HepG2 (cell line): ENCODE measurements at regions not wholly inside any gene's neighbourhood (a gene's known extent, or its start where the extent isn't known, plus 50 kb on each side); places are given as distances from the start of the nearest gene placed in this dataset.

Source experiments
- ATAC-seq: fragments of 200-7000 bp; cut with Tn5 transposase; 3 replicates; pipeline ENCODE4 v1.9.1; 2020; ENCODE audit warnings: mild to moderate bottlenecking, moderate library complexity
- BruUV-seq: library from RNA; stranded (reverse); fragments of 400-500 nt; replicated peaks from 2 replicates; lab custom pipeline; 2021; lab: Mats Ljungman, UMichigan
- CTCF ChIA-PET: fragments of 300-600 bp; formaldehyde crosslinking; extraction: SDS; loops from one replicate; lab custom pipeline; 2021; ENCODE audit warnings: low total read pairs, inconsistent platforms, low intra/inter-chr PET ratio; lab: Yijun Ruan, JAX
- POLR2A ChIA-PET: fragments of 350-600 bp; sonication (Branson Sonifier 250); formaldehyde crosslinking; loops from one replicate; lab custom pipeline; 2020; ENCODE audit warnings: antibody characterized with exemption, inconsistent platforms; lab: Yijun Ruan, JAX
- DNase-seq: peaks from one replicate; pipeline ENCODE4 v3.0.0-alpha.2; 2015; ENCODE audit warnings: low spot score
- FAIRE-seq: peaks from 3 replicates; lab custom pipeline; 2011; peaks lifted over from hg19 to GRCh38; lab: Jason Lieb, UNC
- H2AFZ ChIP-seq: one replicate; pipeline ENCODE4 v1.6.1; 2011; ENCODE audit warnings: low read length, inconsistent platforms
- H3K27ac ChIP-seq: fragments of 300-600 bp; 3 replicates; pipeline ENCODE4 v1.8.0; 2011; ENCODE audit warnings: mixed run types, mild to moderate bottlenecking, mixed read lengths, low read length, inconsistent platforms; ENCODE audit not compliant: insufficient read depth; ENCODE audit errors: extremely low read length
- H3K27me3 ChIP-seq, 2 experiments: fragments of 200-600 bp in 1 of 2; 2 replicates in 1 of 2; 3 replicates in 1 of 2; pipeline versions ENCODE4 v1.6.0 to v1.8.0; 2011; ENCODE audit warnings: low read length in 2 of 2, mild to moderate bottlenecking in 2 of 2, moderate library complexity in 2 of 2, inconsistent platforms in 1 of 2; ENCODE audit not compliant: insufficient read depth in 2 of 2, control insufficient read depth in 1 of 2
- H3K36me3 ChIP-seq, 2 experiments: fragments of 200-600 bp in 1 of 2; replicated peaks in 1 of 2; 2 replicates in 1 of 2; 3 replicates in 1 of 2; pipeline versions ENCODE4 v1.5.1 to v1.8.0; 2011; ENCODE audit warnings: low read length in 2 of 2, inconsistent platforms in 1 of 2; ENCODE audit not compliant: insufficient read depth in 2 of 2, control insufficient read depth in 1 of 2
- H3K4me1 ChIP-seq: 2 replicates; pipeline ENCODE4 v1.5.1; 2012; ENCODE audit warnings: low read length, inconsistent platforms; ENCODE audit not compliant: insufficient read depth
- H3K4me2 ChIP-seq: 2 replicates; pipeline ENCODE4 v1.6.0; 2011; ENCODE audit warnings: low read depth, low read length, inconsistent platforms
- H3K4me3 ChIP-seq, 3 experiments: fragments of 200-600 bp in 1 of 3; sonication (generic), shearing (Covaris generic) in 1 of 3; replicated peaks in 1 of 3; 2 replicates each; pipeline ENCODE4 v1.5.1; 2011 to 2016; ENCODE audit warnings: low read length in 3 of 3, inconsistent platforms in 2 of 3, low read depth in 2 of 3, mild to moderate bottlenecking in 2 of 3, control low read depth in 1 of 3, mixed read lengths in 1 of 3; ENCODE audit not compliant: insufficient read depth in 1 of 3
- H3K79me2 ChIP-seq: one replicate; pipeline ENCODE4 v1.6.1; 2011; ENCODE audit warnings: low read length, inconsistent platforms; ENCODE audit not compliant: insufficient read depth
- H3K9ac ChIP-seq: 2 replicates; pipeline ENCODE4 v1.6.0; 2011; ENCODE audit warnings: mild to moderate bottlenecking, low read depth, low read length, inconsistent platforms; ENCODE audit not compliant: insufficient read depth
- H3K9me3 ChIP-seq: 2 replicates; pipeline ENCODE4 v1.5.1; 2012; ENCODE audit warnings: mild to moderate bottlenecking, low read length
- H4K20me1 ChIP-seq: 2 replicates; pipeline ENCODE4 v1.6.0; 2011; ENCODE audit warnings: inconsistent platforms, mild to moderate bottlenecking, low read length, moderate library complexity; ENCODE audit not compliant: insufficient read depth
- ARID2 ChIP-seq: sonication (generic); formaldehyde crosslinking; IDR thresholded peaks from 2 replicates; pipeline ENCODE4 v1.8.1; 2022; ENCODE audit warnings: mild to moderate bottlenecking, missing genetic modification reagents, borderline replicate concordance
- ATF1 ChIP-seq: IDR thresholded peaks from 2 replicates; pipeline ENCODE4 v1.6.1; 2016; ENCODE audit warnings: mild to moderate bottlenecking, control low read depth
- KDM6A ChIP-seq: IDR thresholded peaks from 2 replicates; pipeline ENCODE4 v1.6.1; 2016; ENCODE audit warnings: low read depth
- KLF9 ChIP-seq: IDR thresholded peaks from 2 replicates; pipeline ENCODE4 v1.6.1; 2016; ENCODE audit warnings: low read depth
- LCORL ChIP-seq, 2 experiments: fragments of 450-650 bp in 1 of 2; sonication (generic) in 1 of 2; formaldehyde crosslinking in 1 of 2; IDR thresholded peaks; 2 replicates each; pipeline versions ENCODE4 v1.5.0 to v1.6.1; 2017 to 2020; ENCODE audit warnings: antibody characterized with exemption in 1 of 2, missing genetic modification reagents in 1 of 2
- PCBP1 ChIP-seq: fragments of 200-400 bp; formaldehyde crosslinking; IDR thresholded peaks from 2 replicates; pipeline ENCODE4 v1.6.1; 2017; ENCODE audit warnings: mild to moderate bottlenecking, low read depth, low read length, borderline replicate concordance
- ZNF749 ChIP-seq: sonication (generic); formaldehyde crosslinking; IDR thresholded peaks from 2 replicates; pipeline ENCODE4 v1.8.0; 2022; ENCODE audit warnings: mild to moderate bottlenecking, missing genetic modification reagents, moderate library complexity, borderline replicate concordance
- ZNF75D ChIP-seq: sonication (generic); formaldehyde crosslinking; IDR thresholded peaks from 2 replicates; pipeline ENCODE4 v1.8.1; 2023; ENCODE audit warnings: missing genetic modification reagents, mild to moderate bottlenecking, borderline replicate concordance
- ZNF777 ChIP-seq: sonication (generic); formaldehyde crosslinking; IDR thresholded peaks from 2 replicates; pipeline ENCODE4 v1.4.0; 2020; ENCODE audit warnings: missing genetic modification reagents
- ZNF782 ChIP-seq: sonication (generic); formaldehyde crosslinking; IDR thresholded peaks from 2 replicates; pipeline ENCODE4 v1.4.0; 2020; ENCODE audit warnings: missing genetic modification reagents, mild to moderate bottlenecking, borderline replicate concordance
- WGBS: methylation state at CpG from one replicate; pipeline ENCODE4 v1.1.6; 2017; ENCODE audit warnings: low lambda C conversion rate; 5-methylcytosine and 5-hydroxymethylcytosine counted together
- in situ Hi-C: cut with HindIII; loops from 2 replicates; pipeline ENCODE4 v1.10.0; 2017; ENCODE audit warnings: low pct_unique_long_range_greater_than_20kb; ENCODE audit not compliant: extremely low pct_ligation_motif_present
- intact Hi-C: fragments of 100-400 bp; cut with micrococcal nuclease; formaldehyde crosslinking; loops from one replicate; pipeline ENCODE4 v1.10.0; 2022; ENCODE audit not compliant: unreplicated experiment
- TF ChIP-seq, protein P1 (sequence below): sonication (generic); formaldehyde crosslinking; IDR thresholded peaks from 2 replicates; pipeline ENCODE4 v1.5.0; 2020; ENCODE audit warnings: missing genetic modification reagents
- TF ChIP-seq, protein P2 (sequence below): IDR thresholded peaks from 2 replicates; pipeline ENCODE4 v1.6.1; 2012; ENCODE audit warnings: inconsistent platforms
- TF ChIP-seq, protein P3 (sequence below): sonication (generic); formaldehyde crosslinking; IDR thresholded peaks from 2 replicates; pipeline ENCODE4 v1.4.0; 2020; ENCODE audit warnings: mild to moderate bottlenecking, missing genetic modification reagents
- TF ChIP-seq, protein P4 (sequence below): sonication (generic); formaldehyde crosslinking; IDR thresholded peaks from 2 replicates; pipeline ENCODE4 v1.4.0; 2020; ENCODE audit warnings: missing genetic modification reagents, borderline replicate concordance
- TF ChIP-seq, protein P5 (sequence below): sonication (generic); formaldehyde crosslinking; IDR thresholded peaks from 2 replicates; pipeline ENCODE4 v1.4.0; 2020; ENCODE audit warnings: mild to moderate bottlenecking, low read depth, missing genetic modification reagents

DNA sequence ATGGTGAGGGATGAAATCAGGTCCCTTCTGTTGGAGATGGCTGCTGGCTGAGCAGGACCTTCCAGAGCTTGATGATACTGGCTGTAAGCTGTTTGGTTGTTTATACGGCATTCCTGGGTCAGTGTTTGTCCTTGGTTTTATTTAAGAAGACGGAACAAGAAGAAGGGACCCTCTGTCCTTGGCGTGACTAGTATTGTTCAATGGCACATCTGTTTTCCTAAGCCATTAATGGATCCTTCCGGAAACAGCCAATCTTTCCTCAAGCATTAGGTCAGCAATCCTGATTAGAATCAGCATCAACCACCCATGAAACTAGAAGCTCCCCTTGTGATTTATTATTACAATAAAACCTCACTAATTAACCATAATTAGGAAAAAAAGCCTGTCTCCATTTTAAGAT lies 128.7 kb upstream of the KIAA1217 start (continued):
- TF ChIP-seq, protein P1, sequence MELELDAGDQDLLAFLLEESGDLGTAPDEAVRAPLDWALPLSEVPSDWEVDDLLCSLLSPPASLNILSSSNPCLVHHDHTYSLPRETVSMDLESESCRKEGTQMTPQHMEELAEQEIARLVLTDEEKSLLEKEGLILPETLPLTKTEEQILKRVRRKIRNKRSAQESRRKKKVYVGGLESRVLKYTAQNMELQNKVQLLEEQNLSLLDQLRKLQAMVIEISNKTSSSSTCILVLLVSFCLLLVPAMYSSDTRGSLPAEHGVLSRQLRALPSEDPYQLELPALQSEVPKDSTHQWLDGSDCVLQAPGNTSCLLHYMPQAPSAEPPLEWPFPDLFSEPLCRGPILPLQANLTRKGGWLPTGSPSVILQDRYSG = no peak
- TF ChIP-seq KLF9 (CRISPR knock-in tag) = no peak
- TF ChIP-seq, protein P2, sequence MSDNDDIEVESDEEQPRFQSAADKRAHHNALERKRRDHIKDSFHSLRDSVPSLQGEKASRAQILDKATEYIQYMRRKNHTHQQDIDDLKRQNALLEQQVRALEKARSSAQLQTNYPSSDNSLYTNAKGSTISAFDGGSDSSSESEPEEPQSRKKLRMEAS = no peak
- TF ChIP-seq KDM6A (CRISPR knock-in tag) = no peak
- TF ChIP-seq, protein P3, sequence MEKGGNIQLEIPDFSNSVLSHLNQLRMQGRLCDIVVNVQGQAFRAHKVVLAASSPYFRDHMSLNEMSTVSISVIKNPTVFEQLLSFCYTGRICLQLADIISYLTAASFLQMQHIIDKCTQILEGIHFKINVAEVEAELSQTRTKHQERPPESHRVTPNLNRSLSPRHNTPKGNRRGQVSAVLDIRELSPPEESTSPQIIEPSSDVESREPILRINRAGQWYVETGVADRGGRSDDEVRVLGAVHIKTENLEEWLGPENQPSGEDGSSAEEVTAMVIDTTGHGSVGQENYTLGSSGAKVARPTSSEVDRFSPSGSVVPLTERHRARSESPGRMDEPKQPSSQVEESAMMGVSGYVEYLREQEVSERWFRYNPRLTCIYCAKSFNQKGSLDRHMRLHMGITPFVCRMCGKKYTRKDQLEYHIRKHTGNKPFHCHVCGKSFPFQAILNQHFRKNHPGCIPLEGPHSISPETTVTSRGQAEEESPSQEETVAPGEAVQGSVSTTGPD = no peak

DNA sequence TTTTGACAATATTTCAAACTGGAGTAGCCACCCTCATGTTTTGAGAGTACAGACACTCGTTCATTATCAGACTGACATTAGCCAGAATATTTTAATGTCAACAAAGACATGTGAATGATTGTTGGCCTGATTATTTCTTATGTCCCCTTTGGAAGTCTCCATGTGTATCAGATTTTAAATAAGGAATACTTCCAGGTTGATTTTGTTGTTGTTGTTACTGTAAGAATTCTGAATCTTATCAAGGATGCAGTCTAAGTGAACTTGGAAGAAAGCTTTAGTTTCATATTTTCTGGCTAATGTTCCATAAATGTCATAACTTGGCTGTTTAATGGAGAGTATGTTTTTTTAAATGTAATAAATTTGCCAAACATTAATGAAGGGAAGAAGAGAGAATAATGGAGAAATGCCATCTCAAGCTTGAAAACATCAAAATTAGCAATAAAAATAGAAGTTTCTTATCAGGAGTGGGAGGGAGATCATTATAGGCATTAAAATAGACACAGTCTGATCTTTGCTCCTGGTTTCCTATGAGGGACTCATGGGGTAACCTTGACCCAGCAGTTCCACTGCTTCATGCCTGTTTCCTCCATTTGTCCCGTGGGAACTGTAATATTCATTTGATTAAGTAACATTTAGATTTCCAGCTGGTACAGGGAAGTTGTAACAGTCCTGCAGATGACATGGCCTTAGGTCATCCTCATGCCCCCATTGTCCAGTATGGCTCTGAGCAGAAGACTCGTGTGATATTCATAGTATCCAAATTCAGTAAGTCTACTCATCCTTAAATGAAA lies 122.4 kb upstream of the KIAA1217 start:
- no peaks in the 10 kb centered on the region for H3K79me2 ChIP-seq
- FAIRE-seq = no peak
- H3K9ac ChIP-seq = no peak overlapping the region
- H3K4me2 ChIP-seq = no peak overlapping the region
- no peaks in the 10 kb centered on the region for H3K27me3 ChIP-seq
- no TSS peak for BruUV-seq
- H3K27ac ChIP-seq = no peak overlapping the region
- ATAC-seq = no peak
- H3K4me3 ChIP-seq = no peak overlapping the region
- ChIA-PET CTCF (no interaction called here), POLR2A (no interaction called here)
- intact Hi-C loops (no loop called here), in situ Hi-C loops (no loop called here)
- H3K36me3 ChIP-seq = no peaks in the 10 kb centered on the region
- WGBS = 0% methylated on average over 3 of the region's 3 CpGs
- no peak overlapping the region for H2AFZ ChIP-seq
- no peaks in the 10 kb centered on the region for H3K9me3 ChIP-seq
- H4K20me1 ChIP-seq = no peaks in the 10 kb centered on the region
- no peaks in the 10 kb centered on the region for H3K4me1 ChIP-seq
- DNase-seq = no peak
- no peak for TF ChIP-seq ATF1 (CRISPR knock-in tag)
- TF ChIP-seq ARID2 (CRISPR knock-in tag) = no peak
- TF ChIP-seq, protein P4, sequence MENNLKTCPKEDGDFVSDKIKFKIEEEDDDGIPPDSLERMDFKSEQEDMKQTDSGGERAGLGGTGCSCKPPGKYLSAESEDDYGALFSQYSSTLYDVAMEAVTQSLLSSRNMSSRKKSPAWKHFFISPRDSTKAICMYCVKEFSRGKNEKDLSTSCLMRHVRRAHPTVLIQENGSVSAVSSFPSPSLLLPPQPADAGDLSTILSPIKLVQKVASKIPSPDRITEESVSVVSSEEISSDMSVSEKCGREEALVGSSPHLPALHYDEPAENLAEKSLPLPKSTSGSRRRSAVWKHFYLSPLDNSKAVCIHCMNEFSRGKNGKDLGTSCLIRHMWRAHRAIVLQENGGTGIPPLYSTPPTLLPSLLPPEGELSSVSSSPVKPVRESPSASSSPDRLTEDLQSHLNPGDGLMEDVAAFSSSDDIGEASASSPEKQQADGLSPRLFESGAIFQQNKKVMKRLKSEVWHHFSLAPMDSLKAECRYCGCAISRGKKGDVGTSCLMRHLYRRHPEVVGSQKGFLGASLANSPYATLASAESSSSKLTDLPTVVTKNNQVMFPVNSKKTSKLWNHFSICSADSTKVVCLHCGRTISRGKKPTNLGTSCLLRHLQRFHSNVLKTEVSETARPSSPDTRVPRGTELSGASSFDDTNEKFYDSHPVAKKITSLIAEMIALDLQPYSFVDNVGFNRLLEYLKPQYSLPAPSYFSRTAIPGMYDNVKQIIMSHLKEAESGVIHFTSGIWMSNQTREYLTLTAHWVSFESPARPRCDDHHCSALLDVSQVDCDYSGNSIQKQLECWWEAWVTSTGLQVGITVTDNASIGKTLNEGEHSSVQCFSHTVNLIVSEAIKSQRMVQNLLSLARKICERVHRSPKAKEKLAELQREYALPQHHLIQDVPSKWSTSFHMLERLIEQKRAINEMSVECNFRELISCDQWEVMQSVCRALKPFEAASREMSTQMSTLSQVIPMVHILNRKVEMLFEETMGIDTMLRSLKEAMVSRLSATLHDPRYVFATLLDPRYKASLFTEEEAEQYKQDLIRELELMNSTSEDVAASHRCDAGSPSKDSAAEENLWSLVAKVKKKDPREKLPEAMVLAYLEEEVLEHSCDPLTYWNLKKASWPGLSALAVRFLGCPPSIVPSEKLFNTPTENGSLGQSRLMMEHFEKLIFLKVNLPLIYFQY (CRISPR knock-in tag) = no peak
- no peak for TF ChIP-seq PCBP1
- TF ChIP-seq, protein P5, sequence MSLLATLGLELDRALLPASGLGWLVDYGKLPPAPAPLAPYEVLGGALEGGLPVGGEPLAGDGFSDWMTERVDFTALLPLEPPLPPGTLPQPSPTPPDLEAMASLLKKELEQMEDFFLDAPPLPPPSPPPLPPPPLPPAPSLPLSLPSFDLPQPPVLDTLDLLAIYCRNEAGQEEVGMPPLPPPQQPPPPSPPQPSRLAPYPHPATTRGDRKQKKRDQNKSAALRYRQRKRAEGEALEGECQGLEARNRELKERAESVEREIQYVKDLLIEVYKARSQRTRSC (CRISPR knock-in tag) = no peak
- TF ChIP-seq LCORL (IDR thresholded peaks at IDR 0.05) = no peak
- TF ChIP-seq LCORL (CRISPR knock-in tag; IDR thresholded peaks at IDR 0.05) = no peak
- TF ChIP-seq ZNF782 = no peak
- TF ChIP-seq ZNF75D (CRISPR knock-in tag) = no peak
- TF ChIP-seq ZNF777 = no peak
- TF ChIP-seq ZNF749 (CRISPR knock-in tag) = no peak
